ENCODE measurements at regions not wholly inside any gene's neighbourhood (a gene's known extent, or its start where the extent isn't known, plus 50 kb on each side); places are given as distances from the start of the nearest gene placed in this dataset.

- Mint-ChIP-seq H3K27me3 (ENCODE audit: low read depth) (peaks cover 10% of the 10 kb centered on the region), H3K36me3 (ENCODE audit: insufficient read depth in 1 of 3, low read depth in 3 of 3) (0 out of 7 replicates have a peak, but pooled peaks cover 0 to 2% (median 0%) of the 10 kb centered on the region in 3 experiments), H3K4me1 (peaks cover 7 to 8% of the 10 kb centered on the region in 2 experiments), H3K9me3 (no peaks in the 10 kb centered on the region; a peak in 3 of 5 replicates), H3K27ac (no peak overlapping the region; a peak in 1 of 7 replicates), H3K4me3 (no peak overlapping the region)
- H3K56ac ChIP-seq (ENCODE audit: insufficient read length, low read depth, low read length), result no peak overlapping the region
- H3T11ph ChIP-seq (ENCODE audit: low read length), result no peak overlapping the region
- no peak for DNase-seq
- H3K4me2 ChIP-seq (ENCODE audit: insufficient read depth, insufficient read length, low read length), result no peak overlapping the region
- H3K79me2 ChIP-seq (ENCODE audit: insufficient read depth, low read length), result no peaks in the 10 kb centered on the region
- H3K4ac ChIP-seq (ENCODE audit: low read depth, low read length), result no peak overlapping the region
- H3K27me3 ChIP-seq (ENCODE audit: insufficient read depth, low read length), result no peaks in the 10 kb centered on the region
- H4K5ac ChIP-seq (ENCODE audit: insufficient read length, low read depth, low read length), result no peak overlapping the region
- H4K91ac ChIP-seq (ENCODE audit: insufficient read length, low read depth, low read length), result no peak overlapping the region
- no peak overlapping the region for H2BK20ac ChIP-seq (ENCODE audit: low read depth, low read length, poor library complexity, severe bottlenecking)
- H3K4me1 ChIP-seq (ENCODE audit: insufficient read depth, low read length), result no peaks in the 10 kb centered on the region; the same call in 1 of the 2 replicates
- H3K9ac ChIP-seq (ENCODE audit: extremely low read depth, insufficient read length, low read length), result no peak overlapping the region
- no CpG with 5 or more reads among the region's 8 CpGs for WGBS (ENCODE audit: extremely low coverage, insufficient read length, low lambda C conversion rate)
- H2AFZ ChIP-seq (ENCODE audit: low read length), result no peak overlapping the region
- no peaks in the 10 kb centered on the region for H3K23me2 ChIP-seq (ENCODE audit: insufficient read length, low read depth, low read length, poor library complexity, severe bottlenecking)
- no peaks in the 10 kb centered on the region for H3K79me1 ChIP-seq (ENCODE audit: insufficient read depth, low read depth, low read length, poor library complexity, severe bottlenecking)
- H3K23ac ChIP-seq (ENCODE audit: insufficient read length, low read depth, low read length), result no peak overlapping the region
- no peak overlapping the region for H3K27ac ChIP-seq (ENCODE audit: insufficient read length, low read depth, low read length)
- no peak overlapping the region for H3K14ac ChIP-seq (ENCODE audit: insufficient read depth, low read length)
- H3K18ac ChIP-seq (ENCODE audit: insufficient read length, low read depth, low read length), result no peak overlapping the region
- no peak overlapping the region for H2BK12ac ChIP-seq (ENCODE audit: insufficient read length, low read depth, low read length)
- H2BK5ac ChIP-seq (ENCODE audit: insufficient read length, low read length), result no peak overlapping the region
- no peaks in the 10 kb centered on the region for H4K20me1 ChIP-seq (ENCODE audit: control insufficient read depth, insufficient read depth, insufficient read length)
- no peaks in the 10 kb centered on the region for H3K9me3 ChIP-seq (ENCODE audit: control insufficient read depth, low read depth, low read length)
- H2AK5ac ChIP-seq (ENCODE audit: insufficient read length, low read length), result no peak overlapping the region
- no peak overlapping the region for H4K8ac ChIP-seq (replicated peaks; ENCODE audit: insufficient read length, low read depth, low read length)
- H2BK15ac ChIP-seq (ENCODE audit: low read depth, low read length), result no peak overlapping the region
- no peak overlapping the region for H2BK120ac ChIP-seq (ENCODE audit: low read depth, low read length, poor library complexity, severe bottlenecking)
- no peak for TF ChIP-seq CTCF (conservative IDR thresholded peaks at IDR 0.05)
Observed at GRCh38 chr16:50491516-50491915, 56.7 kb upstream of the NKD1 start.

Measured in H9 (cell line).